GM23338 (cell line): ENCODE measurements at regions not wholly inside any gene's neighbourhood (a gene's known extent, or its start where the extent isn't known, plus 50 kb on each side); places are given as distances from the start of the nearest gene placed in this dataset.

Source experiments
- ATAC-seq: fragments of 200-7000 bp; cut with Tn5 transposase; 3 replicates; pipeline ENCODE4 v1.9.1; 2020
- DNase-seq: peaks from one replicate; pipeline ENCODE4 v3.0.0-alpha.2; 2015; ENCODE audit warnings: low spot score
- H2AFZ ChIP-seq: fragments of 200-600 bp; sonication (generic); 2 replicates; pipeline ENCODE4 v1.8.0; 2016; ENCODE audit warnings: antibody characterized with exemption, mild to moderate bottlenecking, moderate library complexity
- H3F3A ChIP-seq: fragments of 200-600 bp; sonication (generic); replicated peaks from 2 replicates; pipeline ENCODE4 v1.8.0; 2017; ENCODE audit warnings: antibody characterized with exemption, mixed run types, low read depth
- H3K27ac ChIP-seq: fragments of 200-600 bp; sonication (generic); 2 replicates; pipeline ENCODE4 v1.6.1; 2016; ENCODE audit warnings: low read depth
- H3K27me3 ChIP-seq: fragments of 200-600 bp; sonication (generic); 2 replicates; pipeline ENCODE4 v1.8.0; 2016; ENCODE audit warnings: mild to moderate bottlenecking, mixed run types, moderate library complexity; ENCODE audit not compliant: insufficient read depth
- H3K36me3 ChIP-seq: fragments of 200-600 bp; sonication (generic); 2 replicates; pipeline ENCODE4 v1.8.0; 2016; ENCODE audit warnings: mild to moderate bottlenecking; ENCODE audit not compliant: insufficient read depth
- H3K4me1 ChIP-seq: fragments of 200-600 bp; sonication (generic); 2 replicates; pipeline ENCODE4 v1.8.0; 2016; ENCODE audit warnings: mild to moderate bottlenecking, moderate library complexity; ENCODE audit not compliant: insufficient read depth
- H3K4me2 ChIP-seq: fragments of 200-600 bp; sonication (generic); 2 replicates; pipeline ENCODE4 v1.7.1; 2017; ENCODE audit warnings: mixed run types
- H3K4me3 ChIP-seq: fragments of 200-600 bp; sonication (generic); 2 replicates; pipeline ENCODE4 v1.6.1; 2016; ENCODE audit warnings: mixed run types
- H3K79me2 ChIP-seq: fragments of 200-600 bp; sonication (generic); replicated peaks from 2 replicates; pipeline ENCODE4 v1.8.0; 2017; ENCODE audit warnings: mild to moderate bottlenecking; ENCODE audit not compliant: insufficient read depth
- H3K9me2 ChIP-seq: fragments of 200-600 bp; sonication (generic); 2 replicates; pipeline ENCODE4 v1.8.0; 2017; ENCODE audit not compliant: insufficient read depth
- H4K20me1 ChIP-seq: fragments of 200-600 bp; sonication (generic); replicated peaks from 2 replicates; pipeline ENCODE4 v1.8.0; 2017; ENCODE audit warnings: mild to moderate bottlenecking; ENCODE audit not compliant: insufficient read depth
- H3K27ac Mint-ChIP-seq: 2 replicates; pipeline ENCODE4 v1.8.0; 2020; ENCODE audit warnings: inconsistent platforms, mild to moderate bottlenecking, moderate library complexity, mixed read lengths
- H3K27me3 Mint-ChIP-seq: 3 replicates; pipeline ENCODE4 v1.8.0; 2022; ENCODE audit warnings: low read depth, mild to moderate bottlenecking, moderate library complexity, mixed read lengths, inconsistent platforms; ENCODE audit not compliant: insufficient read depth, poor library complexity
- H3K36me3 Mint-ChIP-seq: 3 replicates; pipeline ENCODE4 v1.8.0; 2021; ENCODE audit warnings: low read depth, mild to moderate bottlenecking, inconsistent platforms, moderate library complexity, mixed read lengths
- H3K4me1 Mint-ChIP-seq: 3 replicates; pipeline ENCODE4 v1.8.0; 2020; ENCODE audit warnings: mild to moderate bottlenecking, inconsistent platforms, mixed read lengths
- H3K4me3 Mint-ChIP-seq: 3 replicates; pipeline ENCODE4 v1.8.0; 2021; ENCODE audit warnings: moderate library complexity, mild to moderate bottlenecking, inconsistent platforms, mixed read lengths
- H3K9me3 Mint-ChIP-seq: 3 replicates; pipeline ENCODE4 v1.8.0; 2020; ENCODE audit warnings: moderate library complexity, mild to moderate bottlenecking, inconsistent platforms, mixed read lengths
- CREB1 ChIP-seq: fragments of 250-450 bp; sonication (Bioruptor Pico); IDR thresholded peaks from 2 replicates; pipeline ENCODE4 v1.5.0; 2020; ENCODE audit warnings: low read depth, mild to moderate bottlenecking, moderate library complexity
- EZH2 ChIP-seq: fragments of 200-600 bp; sonication (generic); IDR thresholded peaks from one replicate; pipeline ENCODE4 v1.8.0; 2017; ENCODE audit warnings: antibody characterized with exemption, mild to moderate bottlenecking, low read depth; ENCODE audit not compliant: unreplicated experiment
- EZH2phosphoT487 ChIP-seq: fragments of 200-600 bp; sonication (generic); IDR thresholded peaks from one replicate; pipeline ENCODE4 v1.8.1; 2018; ENCODE audit warnings: antibody characterized with exemption; ENCODE audit not compliant: unreplicated experiment
- JUNB ChIP-seq: IDR thresholded peaks from one replicate; pipeline ENCODE4 v1.6.1; 2016; ENCODE audit warnings: antibody characterized with exemption; ENCODE audit not compliant: unreplicated experiment
- NANOG ChIP-seq: IDR thresholded peaks from 2 replicates; pipeline ENCODE4 v1.6.1; 2016; ENCODE audit warnings: antibody characterized with exemption, borderline replicate concordance
- POLR2AphosphoS5 ChIP-seq: IDR thresholded peaks from 2 replicates; pipeline ENCODE4 v1.6.1; 2016; ENCODE audit warnings: antibody characterized with exemption, low read depth
- STAT1 ChIP-seq: IDR thresholded peaks from one replicate; pipeline ENCODE4 v1.6.1; 2016; ENCODE audit warnings: antibody characterized with exemption; ENCODE audit not compliant: unreplicated experiment
- ZNF114 ChIP-seq: fragments of 250-450 bp; sonication (Bioruptor Pico); IDR thresholded peaks from 2 replicates; pipeline ENCODE4 v1.5.0; 2020; ENCODE audit warnings: mild to moderate bottlenecking, moderate library complexity
- ZNF331 ChIP-seq: fragments of 250-450 bp; sonication (Bioruptor Pico); IDR thresholded peaks from 2 replicates; pipeline ENCODE4 v1.5.0; 2020; ENCODE audit warnings: low read depth, mild to moderate bottlenecking, moderate library complexity
- TF ChIP-seq, protein P1 (sequence below): IDR thresholded peaks from one replicate; pipeline ENCODE4 v1.6.1; 2018; ENCODE audit warnings: antibody characterized with exemption; ENCODE audit not compliant: unreplicated experiment
- TF ChIP-seq, protein P2 (sequence below), 2 experiments: fragments of 200-600 bp in 1 of 2; sonication (generic) in 1 of 2; conservative IDR thresholded peaks; 2 replicates each; pipeline versions ENCODE4 v1.5.1 to v1.6.1; 2016 to 2017; ENCODE audit warnings: antibody characterized with exemption in 2 of 2, low read depth in 2 of 2, mild to moderate bottlenecking in 2 of 2, moderate library complexity in 1 of 2
- TF ChIP-seq, protein P3 (sequence below): fragments of 250-450 bp; sonication (Bioruptor Pico); IDR thresholded peaks from 2 replicates; pipeline ENCODE4 v1.5.0; 2020; ENCODE audit warnings: mild to moderate bottlenecking, moderate library complexity
- TF ChIP-seq, protein P4 (sequence below): IDR thresholded peaks from 2 replicates; pipeline ENCODE4 v1.6.1; 2016; ENCODE audit warnings: antibody characterized with exemption

DNA sequence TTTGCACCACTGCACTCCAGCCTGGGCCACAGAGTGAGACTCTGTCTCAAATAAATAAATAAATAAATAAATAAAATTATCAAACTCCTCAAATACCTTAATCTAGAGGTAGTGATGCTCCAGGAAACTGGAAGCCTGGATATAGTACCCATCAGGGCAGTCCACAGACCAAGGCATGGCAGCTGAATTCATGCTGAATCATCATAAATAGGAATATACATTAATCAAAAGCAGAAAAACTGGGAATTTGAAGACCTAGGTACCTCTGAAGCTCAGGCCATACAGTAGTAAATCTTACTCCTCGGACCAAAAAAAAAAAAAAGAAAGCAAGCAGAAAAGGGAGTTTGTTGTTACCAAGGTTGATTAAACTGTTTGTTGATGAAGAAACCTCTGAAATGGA is 184.2 kb upstream of the CHODL start:
- ATAC-seq (no peak), DNase-seq (no peak)
- no peaks in the 10 kb centered on the region for H4K20me1 ChIP-seq
- no peaks in the 10 kb centered on the region for H3K4me1 ChIP-seq
- H3F3A ChIP-seq, result no peaks in the 10 kb centered on the region
- H3K79me2 ChIP-seq, result no peaks in the 10 kb centered on the region
- peak overlapping the region; percentile 40 for H2AFZ ChIP-seq
- no peaks in the 10 kb centered on the region for H3K36me3 Mint-ChIP-seq
- no peaks in the 10 kb centered on the region for H3K36me3 ChIP-seq
- H3K27me3 ChIP-seq, result no peaks in the 10 kb centered on the region
- H3K4me2 ChIP-seq, result no peak overlapping the region
- H3K27me3 Mint-ChIP-seq, result no peaks in the 10 kb centered on the region
- no peak overlapping the region for H3K4me3 Mint-ChIP-seq
- H3K4me3 ChIP-seq, result no peak overlapping the region
- no peak for TF ChIP-seq NANOG
- no peak for TF ChIP-seq ZNF331 (CRISPR knock-in tag)
- TF ChIP-seq CREB1 (CRISPR knock-in tag), result no peak
- TF ChIP-seq, protein P1, sequence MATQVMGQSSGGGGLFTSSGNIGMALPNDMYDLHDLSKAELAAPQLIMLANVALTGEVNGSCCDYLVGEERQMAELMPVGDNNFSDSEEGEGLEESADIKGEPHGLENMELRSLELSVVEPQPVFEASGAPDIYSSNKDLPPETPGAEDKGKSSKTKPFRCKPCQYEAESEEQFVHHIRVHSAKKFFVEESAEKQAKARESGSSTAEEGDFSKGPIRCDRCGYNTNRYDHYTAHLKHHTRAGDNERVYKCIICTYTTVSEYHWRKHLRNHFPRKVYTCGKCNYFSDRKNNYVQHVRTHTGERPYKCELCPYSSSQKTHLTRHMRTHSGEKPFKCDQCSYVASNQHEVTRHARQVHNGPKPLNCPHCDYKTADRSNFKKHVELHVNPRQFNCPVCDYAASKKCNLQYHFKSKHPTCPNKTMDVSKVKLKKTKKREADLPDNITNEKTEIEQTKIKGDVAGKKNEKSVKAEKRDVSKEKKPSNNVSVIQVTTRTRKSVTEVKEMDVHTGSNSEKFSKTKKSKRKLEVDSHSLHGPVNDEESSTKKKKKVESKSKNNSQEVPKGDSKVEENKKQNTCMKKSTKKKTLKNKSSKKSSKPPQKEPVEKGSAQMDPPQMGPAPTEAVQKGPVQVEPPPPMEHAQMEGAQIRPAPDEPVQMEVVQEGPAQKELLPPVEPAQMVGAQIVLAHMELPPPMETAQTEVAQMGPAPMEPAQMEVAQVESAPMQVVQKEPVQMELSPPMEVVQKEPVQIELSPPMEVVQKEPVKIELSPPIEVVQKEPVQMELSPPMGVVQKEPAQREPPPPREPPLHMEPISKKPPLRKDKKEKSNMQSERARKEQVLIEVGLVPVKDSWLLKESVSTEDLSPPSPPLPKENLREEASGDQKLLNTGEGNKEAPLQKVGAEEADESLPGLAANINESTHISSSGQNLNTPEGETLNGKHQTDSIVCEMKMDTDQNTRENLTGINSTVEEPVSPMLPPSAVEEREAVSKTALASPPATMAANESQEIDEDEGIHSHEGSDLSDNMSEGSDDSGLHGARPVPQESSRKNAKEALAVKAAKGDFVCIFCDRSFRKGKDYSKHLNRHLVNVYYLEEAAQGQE, result no peak
- TF ChIP-seq ZNF114 (CRISPR knock-in tag), result no peak
- TF ChIP-seq POLR2AphosphoS5, result no peak
- TF ChIP-seq, protein P2, sequence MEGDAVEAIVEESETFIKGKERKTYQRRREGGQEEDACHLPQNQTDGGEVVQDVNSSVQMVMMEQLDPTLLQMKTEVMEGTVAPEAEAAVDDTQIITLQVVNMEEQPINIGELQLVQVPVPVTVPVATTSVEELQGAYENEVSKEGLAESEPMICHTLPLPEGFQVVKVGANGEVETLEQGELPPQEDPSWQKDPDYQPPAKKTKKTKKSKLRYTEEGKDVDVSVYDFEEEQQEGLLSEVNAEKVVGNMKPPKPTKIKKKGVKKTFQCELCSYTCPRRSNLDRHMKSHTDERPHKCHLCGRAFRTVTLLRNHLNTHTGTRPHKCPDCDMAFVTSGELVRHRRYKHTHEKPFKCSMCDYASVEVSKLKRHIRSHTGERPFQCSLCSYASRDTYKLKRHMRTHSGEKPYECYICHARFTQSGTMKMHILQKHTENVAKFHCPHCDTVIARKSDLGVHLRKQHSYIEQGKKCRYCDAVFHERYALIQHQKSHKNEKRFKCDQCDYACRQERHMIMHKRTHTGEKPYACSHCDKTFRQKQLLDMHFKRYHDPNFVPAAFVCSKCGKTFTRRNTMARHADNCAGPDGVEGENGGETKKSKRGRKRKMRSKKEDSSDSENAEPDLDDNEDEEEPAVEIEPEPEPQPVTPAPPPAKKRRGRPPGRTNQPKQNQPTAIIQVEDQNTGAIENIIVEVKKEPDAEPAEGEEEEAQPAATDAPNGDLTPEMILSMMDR (conservative IDR thresholded peaks at IDR 0.05; ENCODE audit: low read depth in 2 of 2), result no peak
- no peak for TF ChIP-seq EZH2phosphoT487
- no peak for TF ChIP-seq EZH2
- no peak for TF ChIP-seq JUNB
- TF ChIP-seq, protein P3, sequence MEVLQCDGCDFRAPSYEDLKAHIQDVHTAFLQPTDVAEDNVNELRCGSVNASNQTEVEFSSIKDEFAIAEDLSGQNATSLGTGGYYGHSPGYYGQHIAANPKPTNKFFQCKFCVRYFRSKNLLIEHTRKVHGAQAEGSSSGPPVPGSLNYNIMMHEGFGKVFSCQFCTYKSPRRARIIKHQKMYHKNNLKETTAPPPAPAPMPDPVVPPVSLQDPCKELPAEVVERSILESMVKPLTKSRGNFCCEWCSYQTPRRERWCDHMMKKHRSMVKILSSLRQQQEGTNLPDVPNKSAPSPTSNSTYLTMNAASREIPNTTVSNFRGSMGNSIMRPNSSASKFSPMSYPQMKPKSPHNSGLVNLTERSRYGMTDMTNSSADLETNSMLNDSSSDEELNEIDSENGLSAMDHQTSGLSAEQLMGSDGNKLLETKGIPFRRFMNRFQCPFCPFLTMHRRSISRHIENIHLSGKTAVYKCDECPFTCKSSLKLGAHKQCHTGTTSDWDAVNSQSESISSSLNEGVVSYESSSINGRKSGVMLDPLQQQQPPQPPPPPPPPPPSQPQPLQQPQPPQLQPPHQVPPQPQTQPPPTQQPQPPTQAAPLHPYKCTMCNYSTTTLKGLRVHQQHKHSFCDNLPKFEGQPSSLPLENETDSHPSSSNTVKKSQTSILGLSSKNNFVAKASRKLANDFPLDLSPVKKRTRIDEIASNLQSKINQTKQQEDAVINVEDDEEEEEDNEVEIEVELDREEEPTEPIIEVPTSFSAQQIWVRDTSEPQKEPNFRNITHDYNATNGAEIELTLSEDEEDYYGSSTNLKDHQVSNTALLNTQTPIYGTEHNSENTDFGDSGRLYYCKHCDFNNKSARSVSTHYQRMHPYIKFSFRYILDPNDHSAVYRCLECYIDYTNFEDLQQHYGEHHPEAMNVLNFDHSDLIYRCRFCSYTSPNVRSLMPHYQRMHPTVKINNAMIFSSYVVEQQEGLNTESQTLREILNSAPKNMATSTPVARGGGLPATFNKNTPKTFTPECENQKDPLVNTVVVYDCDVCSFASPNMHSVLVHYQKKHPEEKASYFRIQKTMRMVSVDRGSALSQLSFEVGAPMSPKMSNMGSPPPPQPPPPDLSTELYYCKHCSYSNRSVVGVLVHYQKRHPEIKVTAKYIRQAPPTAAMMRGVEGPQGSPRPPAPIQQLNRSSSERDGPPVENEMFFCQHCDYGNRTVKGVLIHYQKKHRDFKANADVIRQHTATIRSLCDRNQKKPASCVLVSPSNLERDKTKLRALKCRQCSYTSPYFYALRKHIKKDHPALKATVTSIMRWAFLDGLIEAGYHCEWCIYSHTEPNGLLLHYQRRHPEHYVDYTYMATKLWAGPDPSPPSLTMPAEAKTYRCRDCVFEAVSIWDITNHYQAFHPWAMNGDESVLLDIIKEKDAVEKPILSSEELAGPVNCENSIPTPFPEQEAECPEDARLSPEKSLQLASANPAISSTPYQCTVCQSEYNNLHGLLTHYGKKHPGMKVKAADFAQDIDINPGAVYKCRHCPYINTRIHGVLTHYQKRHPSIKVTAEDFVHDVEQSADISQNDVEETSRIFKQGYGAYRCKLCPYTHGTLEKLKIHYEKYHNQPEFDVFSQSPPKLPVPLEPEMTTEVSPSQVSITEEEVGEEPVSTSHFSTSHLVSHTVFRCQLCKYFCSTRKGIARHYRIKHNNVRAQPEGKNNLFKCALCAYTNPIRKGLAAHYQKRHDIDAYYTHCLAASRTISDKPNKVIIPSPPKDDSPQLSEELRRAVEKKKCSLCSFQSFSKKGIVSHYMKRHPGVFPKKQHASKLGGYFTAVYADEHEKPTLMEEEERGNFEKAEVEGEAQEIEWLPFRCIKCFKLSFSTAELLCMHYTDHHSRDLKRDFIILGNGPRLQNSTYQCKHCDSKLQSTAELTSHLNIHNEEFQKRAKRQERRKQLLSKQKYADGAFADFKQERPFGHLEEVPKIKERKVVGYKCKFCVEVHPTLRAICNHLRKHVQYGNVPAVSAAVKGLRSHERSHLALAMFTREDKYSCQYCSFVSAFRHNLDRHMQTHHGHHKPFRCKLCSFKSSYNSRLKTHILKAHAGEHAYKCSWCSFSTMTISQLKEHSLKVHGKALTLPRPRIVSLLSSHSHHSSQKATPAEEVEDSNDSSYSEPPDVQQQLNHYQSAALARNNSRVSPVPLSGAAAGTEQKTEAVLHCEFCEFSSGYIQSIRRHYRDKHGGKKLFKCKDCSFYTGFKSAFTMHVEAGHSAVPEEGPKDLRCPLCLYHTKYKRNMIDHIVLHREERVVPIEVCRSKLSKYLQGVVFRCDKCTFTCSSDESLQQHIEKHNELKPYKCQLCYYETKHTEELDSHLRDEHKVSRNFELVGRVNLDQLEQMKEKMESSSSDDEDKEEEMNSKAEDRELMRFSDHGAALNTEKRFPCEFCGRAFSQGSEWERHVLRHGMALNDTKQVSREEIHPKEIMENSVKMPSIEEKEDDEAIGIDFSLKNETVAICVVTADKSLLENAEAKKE (CRISPR knock-in tag), result no peak
- no peak for TF ChIP-seq STAT1
- TF ChIP-seq, protein P4, sequence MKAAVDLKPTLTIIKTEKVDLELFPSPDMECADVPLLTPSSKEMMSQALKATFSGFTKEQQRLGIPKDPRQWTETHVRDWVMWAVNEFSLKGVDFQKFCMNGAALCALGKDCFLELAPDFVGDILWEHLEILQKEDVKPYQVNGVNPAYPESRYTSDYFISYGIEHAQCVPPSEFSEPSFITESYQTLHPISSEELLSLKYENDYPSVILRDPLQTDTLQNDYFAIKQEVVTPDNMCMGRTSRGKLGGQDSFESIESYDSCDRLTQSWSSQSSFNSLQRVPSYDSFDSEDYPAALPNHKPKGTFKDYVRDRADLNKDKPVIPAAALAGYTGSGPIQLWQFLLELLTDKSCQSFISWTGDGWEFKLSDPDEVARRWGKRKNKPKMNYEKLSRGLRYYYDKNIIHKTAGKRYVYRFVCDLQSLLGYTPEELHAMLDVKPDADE, result no peak
- peaks cover 6% of the 10 kb centered on the region; the same call in 2 of the 3 replicates for H3K4me1 Mint-ChIP-seq
- H3K9me3 Mint-ChIP-seq, result no peaks in the 10 kb centered on the region; the same call in 2 of the 3 replicates
- H3K27ac Mint-ChIP-seq, result peak overlapping the region; percentile 55; the same call in 1 of the 2 replicates
- H3K27ac ChIP-seq, result no peak overlapping the region
- no peaks in the 10 kb centered on the region for H3K9me2 ChIP-seq
